Coronary artery (tissue), 2 donors: ENCODE measurements at regions not wholly inside any gene's neighbourhood (a gene's known extent, or its start where the extent isn't known, plus 50 kb on each side); places are given as distances from the start of the nearest gene placed in this dataset.
A peak's percentile ranks its signal among the peaks of the same experiment; 100 is the strongest.

Experiments
- DNase-seq: peaks from one replicate; pipeline ENCODE4 v3.0.0-alpha.2; 2017; ENCODE audit warnings: low spot score
- H3K27ac ChIP-seq, 2 donors: fragments of 200-600 bp; sonication (generic); one replicate each; pipeline ENCODE4 v1.5.1; 2016 to 2019
- H3K4me3 ChIP-seq: fragments of 200-600 bp; sonication (generic); 2 replicates; pipeline ENCODE4 v1.5.1; 2016; ENCODE audit warnings: mild to moderate bottlenecking, moderate library complexity
- TF ChIP-seq, protein P1 (sequence below): fragments of 200-600 bp; sonication (generic); IDR thresholded peaks from one replicate; pipeline ENCODE4 v1.5.1; 2019; ENCODE audit warnings: antibody characterized with exemption

DNA sequence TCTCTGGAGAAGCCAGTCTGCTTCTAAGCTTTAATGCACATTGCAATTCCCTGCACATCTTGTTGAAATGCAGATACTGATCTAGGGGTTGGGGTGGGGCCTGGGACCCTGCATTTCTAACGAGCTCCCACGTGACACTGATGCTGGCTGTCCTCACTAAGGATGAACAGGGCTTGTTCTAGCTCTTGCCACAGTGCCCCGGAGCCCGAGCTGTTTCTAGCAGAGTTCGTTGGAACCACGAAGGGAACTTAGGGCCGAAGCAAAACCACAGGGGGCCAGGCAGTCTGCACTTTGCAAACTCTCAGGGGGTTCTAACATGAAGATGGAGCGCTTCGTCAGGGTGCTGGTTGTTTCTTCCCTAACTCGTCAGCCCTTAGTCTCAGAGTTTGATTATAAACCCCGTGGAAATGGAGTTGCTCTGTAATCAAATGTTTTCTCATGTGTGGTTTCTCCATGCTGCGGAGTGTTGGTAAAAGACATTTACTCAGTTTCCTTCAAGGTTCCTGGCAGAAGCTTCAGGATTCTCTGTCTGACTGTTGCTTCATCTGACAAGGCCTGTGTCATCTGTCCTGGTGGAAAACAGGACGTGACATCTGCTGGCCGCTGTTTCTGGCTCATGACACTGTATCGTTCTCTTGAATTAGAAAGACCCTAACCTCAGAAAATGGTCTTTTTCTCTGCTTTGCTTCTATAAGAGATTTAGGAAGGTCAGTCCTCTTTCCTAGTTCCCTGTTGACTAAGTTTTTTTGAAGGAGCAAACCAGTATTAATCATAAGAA lies 221.5 kb downstream of the TEX29 start:
- TF ChIP-seq, protein P1, sequence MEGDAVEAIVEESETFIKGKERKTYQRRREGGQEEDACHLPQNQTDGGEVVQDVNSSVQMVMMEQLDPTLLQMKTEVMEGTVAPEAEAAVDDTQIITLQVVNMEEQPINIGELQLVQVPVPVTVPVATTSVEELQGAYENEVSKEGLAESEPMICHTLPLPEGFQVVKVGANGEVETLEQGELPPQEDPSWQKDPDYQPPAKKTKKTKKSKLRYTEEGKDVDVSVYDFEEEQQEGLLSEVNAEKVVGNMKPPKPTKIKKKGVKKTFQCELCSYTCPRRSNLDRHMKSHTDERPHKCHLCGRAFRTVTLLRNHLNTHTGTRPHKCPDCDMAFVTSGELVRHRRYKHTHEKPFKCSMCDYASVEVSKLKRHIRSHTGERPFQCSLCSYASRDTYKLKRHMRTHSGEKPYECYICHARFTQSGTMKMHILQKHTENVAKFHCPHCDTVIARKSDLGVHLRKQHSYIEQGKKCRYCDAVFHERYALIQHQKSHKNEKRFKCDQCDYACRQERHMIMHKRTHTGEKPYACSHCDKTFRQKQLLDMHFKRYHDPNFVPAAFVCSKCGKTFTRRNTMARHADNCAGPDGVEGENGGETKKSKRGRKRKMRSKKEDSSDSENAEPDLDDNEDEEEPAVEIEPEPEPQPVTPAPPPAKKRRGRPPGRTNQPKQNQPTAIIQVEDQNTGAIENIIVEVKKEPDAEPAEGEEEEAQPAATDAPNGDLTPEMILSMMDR = no peak
- no peak overlapping the region for H3K4me3 ChIP-seq
- H3K27ac ChIP-seq = no peak overlapping the region
- peak; percentile 53 for DNase-seq

DNA sequence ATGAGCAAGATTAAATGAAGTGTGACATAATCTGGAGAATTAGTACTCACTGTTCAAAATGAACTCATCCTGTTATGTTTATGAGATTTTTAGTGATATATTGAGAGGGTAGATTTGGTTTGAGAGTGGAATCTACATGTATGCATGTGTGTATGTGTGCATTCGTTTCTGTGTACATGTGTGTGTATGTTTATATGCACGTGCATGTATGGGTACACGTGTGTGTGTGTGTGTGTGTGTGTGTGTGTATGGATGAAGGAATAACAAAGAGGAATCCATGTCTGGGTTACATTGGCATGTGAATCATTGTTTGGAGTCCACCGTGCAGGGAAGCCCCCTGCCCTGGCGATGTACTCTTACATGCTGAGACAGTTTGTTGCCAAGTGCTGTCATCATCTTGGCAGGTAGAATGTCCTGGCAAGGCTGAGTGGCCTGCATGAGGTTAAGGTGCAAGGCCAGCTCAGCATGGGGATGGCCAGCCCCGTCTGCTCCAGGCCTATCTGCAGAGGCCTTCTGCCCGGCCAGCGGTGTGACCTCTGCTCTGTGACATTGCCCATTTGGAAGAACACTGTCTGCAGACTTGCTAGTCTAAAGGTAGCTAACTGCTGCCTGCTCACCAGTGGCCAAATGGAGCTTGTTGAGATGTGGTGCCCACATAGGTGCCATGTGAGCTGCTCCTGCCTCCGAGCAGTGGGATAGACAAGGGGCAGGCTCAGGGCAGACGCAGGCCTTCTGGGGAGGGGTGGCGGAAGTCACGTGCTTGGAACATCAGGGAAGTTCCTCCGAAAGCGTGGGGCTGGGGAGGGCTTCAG lies 222.3 kb downstream of the TEX29 start:
- TF ChIP-seq, protein P1 = no peak
- peak; percentile 57 for DNase-seq
- Histone ChIP-seq H3K4me3 (no peak overlapping the region), H3K27ac (no peak overlapping the region)

DNA sequence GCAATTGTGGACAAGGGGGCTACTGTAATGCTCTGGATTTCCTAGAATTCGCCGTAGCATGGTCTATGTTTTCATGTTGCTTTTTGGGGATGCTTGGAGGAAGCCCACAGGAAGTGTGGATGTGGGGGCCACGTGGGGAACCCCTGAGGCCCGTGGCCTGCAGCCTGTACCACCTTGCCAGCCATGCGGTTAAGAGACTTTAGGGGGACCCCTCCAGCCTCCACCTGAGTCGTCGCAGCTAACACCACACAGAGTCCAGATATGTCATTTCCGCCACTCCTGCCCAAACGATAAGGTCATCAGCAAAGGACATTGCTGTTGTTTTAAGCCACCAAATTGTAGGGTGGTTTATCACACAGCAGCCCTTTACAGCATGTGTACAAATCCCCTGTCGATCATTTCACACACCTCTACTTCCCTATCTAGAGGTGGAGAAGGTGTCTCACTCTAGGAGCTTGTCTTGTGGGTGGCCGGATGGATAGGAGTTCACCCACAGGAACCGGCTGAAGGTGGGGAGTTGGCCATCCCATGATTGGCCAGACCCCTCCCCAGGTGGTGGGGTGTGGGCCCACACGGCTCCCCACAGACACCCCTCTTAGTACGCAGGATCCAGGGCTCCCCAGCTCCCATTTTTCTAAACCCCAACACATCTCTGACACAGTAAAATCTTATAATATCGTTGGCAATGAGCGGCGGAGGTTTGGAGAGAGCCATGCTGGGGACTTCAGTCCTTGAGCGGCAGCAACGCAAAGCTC lies 226.7 kb downstream of the TEX29 start:
- no peak overlapping the region for H3K4me3 ChIP-seq
- H3K27ac ChIP-seq = no peak overlapping the region
- DNase-seq = peak; percentile 14
- TF ChIP-seq, protein P1 = no peak

- TF ChIP-seq, protein P1 = no peak
- peak; percentile 46 for DNase-seq
- Histone ChIP-seq H3K27ac (no peak overlapping the region), H3K4me3 (no peak overlapping the region)
These were observed 227.4 kb downstream of the TEX29 start for GRCh38 chr13:111547726-111548273.

DNA sequence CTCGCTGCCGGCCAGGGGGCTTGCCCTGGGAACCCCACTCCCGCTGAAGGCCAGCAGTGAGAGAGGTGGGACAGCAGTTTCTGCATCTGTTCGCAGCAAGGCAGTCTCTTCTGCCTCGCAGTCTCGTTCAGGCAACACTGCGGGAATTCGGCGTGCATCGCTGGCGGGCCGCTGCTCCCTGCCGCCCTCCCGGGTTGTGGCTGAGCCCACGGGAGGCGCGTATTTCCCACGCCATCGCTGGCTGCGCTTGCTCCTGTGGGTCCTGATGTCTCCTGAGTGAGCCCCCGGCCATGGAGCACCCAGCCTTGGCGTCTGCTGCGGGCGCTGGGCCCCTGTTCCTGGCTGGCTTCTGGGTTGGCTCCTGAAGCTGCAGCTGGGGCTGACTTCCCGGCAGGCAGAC lies 227.9 kb downstream of the TEX29 start:
- TF ChIP-seq, protein P1 = no peak
- H3K27ac ChIP-seq = no peak overlapping the region
- DNase-seq = peak; percentile 43

DNA sequence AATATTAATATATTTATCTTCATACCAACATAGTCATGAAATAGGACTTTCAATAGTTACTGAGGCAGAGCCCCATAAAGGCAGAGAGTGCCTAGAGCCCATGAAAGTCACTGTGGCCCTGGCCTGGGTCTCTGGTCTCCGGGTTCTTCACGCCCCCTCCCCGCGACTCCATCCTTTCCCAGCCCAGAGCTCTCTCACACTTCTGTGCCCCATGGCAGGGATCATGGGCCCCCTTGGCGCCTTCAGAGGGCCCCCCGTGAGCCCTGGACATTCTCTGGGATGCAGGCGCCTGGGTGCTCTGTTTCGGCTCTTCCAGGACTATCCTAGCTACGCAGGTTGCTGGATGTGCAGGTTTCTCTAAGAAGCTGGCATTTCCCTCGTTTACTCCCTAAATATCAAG lies 228.4 kb downstream of the TEX29 start:
- H3K27ac ChIP-seq = no peak overlapping the region

More for the DNA sequence above, 227.9 kb downstream of the TEX29 start:
- H3K4me3 ChIP-seq = no peak overlapping the region

More for the DNA sequence above, 228.4 kb downstream of the TEX29 start:
- TF ChIP-seq, protein P1 = no peak
- H3K4me3 ChIP-seq = no peak overlapping the region
- peak; percentile 22 for DNase-seq
